ENCODE measurements at regions not wholly inside any gene's neighbourhood (a gene's known extent, or its start where the extent isn't known, plus 50 kb on each side); places are given as distances from the start of the nearest gene placed in this dataset.
"Not testable (repeated sequence)": the region's sequence is repeated elsewhere in the genome, so short reads cannot be mapped to it uniquely, and the experiment has no call there.

- TF ChIP-seq TOX (CRISPR knock-in tag; IDR thresholded peaks at IDR 0.05; ENCODE audit: borderline replicate concordance) (no peak), OSR1 (CRISPR knock-in tag; IDR thresholded peaks at IDR 0.05) (no peak), CSDC2 (CRISPR knock-in tag; IDR thresholded peaks at IDR 0.05) (no peak), ARNTL (CRISPR knock-in tag; IDR thresholded peaks at IDR 0.05; ENCODE audit: borderline replicate concordance, low read depth) (no peak), GLIS3 (CRISPR knock-in tag; IDR thresholded peaks at IDR 0.05) (no peak), ZNF70 (CRISPR knock-in tag; IDR thresholded peaks at IDR 0.05) (no peak), CREB5 (CRISPR knock-in tag; IDR thresholded peaks at IDR 0.05; ENCODE audit: low read depth) (no peak), ZFP3 (CRISPR knock-in tag; IDR thresholded peaks at IDR 0.05) (no peak)
- ATAC-seq = peak; percentile 92
These were observed 66.4 kb upstream of the BTG3 start for GRCh38 chr21:17679002-17679600.

DNA sequence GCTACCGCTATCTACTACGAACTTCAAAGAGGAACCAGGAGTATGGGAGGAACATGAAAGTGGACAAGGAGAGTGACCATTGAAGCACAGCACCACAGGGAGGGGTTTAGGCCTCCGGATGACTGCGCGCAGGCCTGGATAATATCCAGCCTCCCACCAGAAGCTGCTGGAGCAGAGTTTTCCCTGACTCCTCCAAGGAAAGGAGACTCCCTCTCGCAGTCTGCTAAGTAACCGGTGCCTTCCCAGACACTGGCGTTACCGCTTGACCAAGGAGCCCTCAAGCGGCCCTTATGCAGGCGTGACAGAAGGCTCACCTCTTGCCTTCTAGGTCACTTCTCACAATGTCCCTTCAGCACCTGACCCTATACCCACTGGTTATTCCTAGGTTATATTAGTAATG is 64.2 kb upstream of the BTG3 start:
- not testable (repeated sequence) for ATAC-seq

DNA sequence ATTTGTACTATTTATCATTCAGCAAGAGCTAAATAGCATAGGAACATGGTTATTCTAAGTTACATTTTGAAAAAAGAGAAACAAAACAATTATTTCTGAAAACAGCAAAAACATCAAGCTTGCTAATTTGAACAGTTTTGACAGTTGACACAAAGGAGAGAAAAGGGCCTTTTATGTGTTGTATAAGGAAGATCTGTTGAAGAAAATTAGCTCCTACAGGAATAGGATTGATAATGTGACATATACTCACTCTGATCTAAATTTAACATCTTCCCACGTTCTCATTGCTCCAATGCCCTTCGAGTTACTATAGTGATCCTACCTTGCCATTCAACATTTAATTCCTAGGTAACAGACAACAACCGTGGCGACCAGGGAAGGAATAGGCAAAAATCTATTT is 61.4 kb upstream of the BTG3 start:
- TF ChIP-seq ZNF70 (CRISPR knock-in tag; IDR thresholded peaks at IDR 0.05) = no peak
- no peak for TF ChIP-seq PPARA (CRISPR knock-in tag; IDR thresholded peaks at IDR 0.05; ENCODE audit: borderline replicate concordance)
- no peak for TF ChIP-seq BACH2 (CRISPR knock-in tag; IDR thresholded peaks at IDR 0.05; ENCODE audit: borderline replicate concordance)
- TF ChIP-seq GLIS3 (CRISPR knock-in tag; IDR thresholded peaks at IDR 0.05) = no peak
- no peak for TF ChIP-seq ISL1 (CRISPR knock-in tag; IDR thresholded peaks at IDR 0.05)
- no peak for TF ChIP-seq TOX (CRISPR knock-in tag; IDR thresholded peaks at IDR 0.05; ENCODE audit: borderline replicate concordance)
- TF ChIP-seq CREB5 (CRISPR knock-in tag; IDR thresholded peaks at IDR 0.05; ENCODE audit: low read depth) = no peak
- no peak for TF ChIP-seq SNAI2 (CRISPR knock-in tag; IDR thresholded peaks at IDR 0.05)
- no peak for TF ChIP-seq ZFP30 (CRISPR knock-in tag; IDR thresholded peaks at IDR 0.05)
- TF ChIP-seq ZNF8 (CRISPR knock-in tag; IDR thresholded peaks at IDR 0.05) = no peak
- no peak for ATAC-seq

DNA sequence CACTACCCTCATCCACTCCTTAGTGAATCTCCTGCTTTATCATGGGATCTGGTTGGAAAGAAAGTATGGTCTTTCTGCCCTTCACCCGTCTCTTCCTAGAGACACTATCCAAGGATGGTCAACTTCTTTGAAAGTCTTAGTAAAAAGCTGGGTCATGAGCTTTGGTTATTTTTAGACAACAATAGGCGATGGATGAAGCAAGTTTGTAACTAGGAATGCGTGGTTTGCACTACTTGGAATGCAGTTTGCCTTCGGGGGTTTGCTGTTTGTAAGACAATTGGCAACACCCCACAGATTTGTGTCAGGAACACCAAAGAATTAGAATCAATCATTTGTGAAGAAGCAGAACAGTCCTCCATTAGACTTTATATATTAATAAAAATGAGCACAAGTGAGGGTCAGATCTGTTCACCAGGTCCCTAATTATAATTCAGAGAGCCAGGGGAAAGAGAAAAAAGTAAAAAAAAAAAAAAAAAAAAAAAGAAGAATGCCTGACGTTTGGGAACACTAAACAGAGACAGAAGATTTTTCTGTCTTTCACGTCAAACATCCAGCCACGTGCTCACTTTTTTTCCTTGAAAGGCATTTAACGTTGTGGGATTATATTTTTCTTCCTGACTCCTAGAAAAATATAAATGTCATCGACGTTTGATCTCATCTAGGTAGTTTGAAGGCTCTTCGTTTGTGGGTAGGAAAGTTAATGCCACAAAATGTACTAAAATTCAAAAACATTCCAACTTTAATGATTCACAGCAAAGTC is 60.7 kb upstream of the BTG3 start:
- TF ChIP-seq PPARA (CRISPR knock-in tag; IDR thresholded peaks at IDR 0.05; ENCODE audit: borderline replicate concordance) = no peak
- no peak for TF ChIP-seq ZNF565 (CRISPR knock-in tag; conservative IDR thresholded peaks at IDR 0.05; ENCODE audit: low read depth)
- TF ChIP-seq ISL1 (CRISPR knock-in tag; IDR thresholded peaks at IDR 0.05) = no peak
- no peak for TF ChIP-seq CSDC2 (CRISPR knock-in tag; IDR thresholded peaks at IDR 0.05)
- TF ChIP-seq OSR1 (CRISPR knock-in tag; IDR thresholded peaks at IDR 0.05) = no peak
- no peak for TF ChIP-seq ZNF8 (CRISPR knock-in tag; IDR thresholded peaks at IDR 0.05)
- no peak for TF ChIP-seq ZFP30 (CRISPR knock-in tag; IDR thresholded peaks at IDR 0.05)
- no peak for TF ChIP-seq CSRNP3 (CRISPR knock-in tag; IDR thresholded peaks at IDR 0.05)
- TF ChIP-seq SNAI2 (CRISPR knock-in tag; IDR thresholded peaks at IDR 0.05) = no peak
- no peak for TF ChIP-seq ZFP3 (CRISPR knock-in tag; IDR thresholded peaks at IDR 0.05)
- no peak for TF ChIP-seq PATZ1 (CRISPR knock-in tag; IDR thresholded peaks at IDR 0.05; ENCODE audit: borderline replicate concordance)
- TF ChIP-seq ZC3H10 (CRISPR knock-in tag; IDR thresholded peaks at IDR 0.05) = no peak
- TF ChIP-seq POU6F1 (CRISPR knock-in tag; IDR thresholded peaks at IDR 0.05; ENCODE audit: borderline replicate concordance, low read depth) = no peak
- TF ChIP-seq TCF4 (CRISPR knock-in tag; IDR thresholded peaks at IDR 0.05; ENCODE audit: borderline replicate concordance) = no peak
- no peak for TF ChIP-seq ZNF70 (CRISPR knock-in tag; IDR thresholded peaks at IDR 0.05)
- TF ChIP-seq TOX (CRISPR knock-in tag; IDR thresholded peaks at IDR 0.05; ENCODE audit: borderline replicate concordance) = no peak
- no peak for TF ChIP-seq ESRRG (CRISPR knock-in tag; IDR thresholded peaks at IDR 0.05)
- no peak for TF ChIP-seq TSHZ2 (CRISPR knock-in tag; IDR thresholded peaks at IDR 0.05)
- ATAC-seq = no peak
